BE2C (cell line): ENCODE measurements at regions not wholly inside any gene's neighbourhood (a gene's known extent, or its start where the extent isn't known, plus 50 kb on each side); places are given as distances from the start of the nearest gene placed in this dataset.

Experiments
- DNase-seq: peaks from one replicate; pipeline ENCODE4 v3.0.0-alpha.2; 2020
- H3K27me3 ChIP-seq: fragments of 250-450 bp; sonication (Bioruptor Pico); 2 replicates; pipeline ENCODE4 v1.5.1; 2020; ENCODE audit warnings: mild to moderate bottlenecking
- H3K36me3 ChIP-seq: fragments of 250-450 bp; sonication (Bioruptor Pico); 2 replicates; pipeline ENCODE4 v1.5.1; 2020; ENCODE audit warnings: mild to moderate bottlenecking
- H3K4me1 ChIP-seq: fragments of 250-450 bp; sonication (Bioruptor Pico); 2 replicates; pipeline ENCODE4 v1.5.1; 2020
- H3K4me3 ChIP-seq: 2 replicates; pipeline ENCODE4 v1.5.1; 2011; ENCODE audit warnings: low read depth, low read length
- H3K9me3 ChIP-seq: fragments of 250-450 bp; sonication (Bioruptor Pico); 2 replicates; pipeline ENCODE4 v1.5.1; 2020
- TF ChIP-seq, protein P1 (sequence below): IDR thresholded peaks from 2 replicates; pipeline ENCODE4 v1.5.1; 2012; ENCODE audit warnings: mild to moderate bottlenecking, low read depth, low read length

DNA sequence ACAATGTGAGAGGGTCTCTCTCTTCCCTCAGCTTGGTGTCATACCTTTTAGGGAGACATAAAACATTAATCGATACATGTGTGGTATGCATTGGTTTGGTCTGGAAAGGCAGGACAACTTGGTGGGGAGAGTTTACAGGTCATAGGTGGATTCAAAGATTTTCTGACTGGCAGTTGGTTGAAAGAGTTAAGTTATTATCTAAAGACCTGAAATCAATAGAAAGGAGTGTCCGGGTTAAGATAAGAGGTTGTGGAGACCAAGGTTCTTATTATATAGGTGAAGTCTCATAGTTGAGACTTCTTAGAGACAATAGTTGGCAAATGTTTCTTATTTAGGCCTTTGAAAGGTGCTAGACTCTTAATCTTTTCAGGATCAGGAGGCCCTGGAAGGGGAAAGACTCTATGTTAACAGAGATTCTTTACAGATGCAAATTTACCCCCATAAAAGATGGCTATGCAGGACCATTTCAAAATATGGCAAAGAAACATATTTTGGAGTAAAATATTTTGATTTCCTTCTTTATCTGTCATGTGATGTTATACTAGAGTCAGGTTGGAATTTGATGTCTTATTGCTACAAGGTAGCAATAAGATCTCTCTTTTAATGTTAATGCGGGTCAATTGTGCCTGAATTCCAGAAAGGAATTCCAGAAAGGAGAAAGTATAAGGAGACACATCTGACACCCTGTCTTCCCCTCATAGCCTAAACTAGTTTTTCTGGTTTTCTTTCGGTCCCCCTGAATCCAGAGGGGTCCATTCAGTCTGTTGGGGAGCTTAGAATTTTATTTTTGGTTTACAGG, 59.2 kb upstream of the RCBTB2 start:
- Histone ChIP-seq H3K9me3 (no peaks in the 10 kb centered on the region; the same call in 1 of the 2 replicates), H3K27me3 (no peaks in the 10 kb centered on the region), H3K4me1 (peaks cover 4% of the 10 kb centered on the region; the same call in 1 of the 2 replicates), H3K4me3 (no peak overlapping the region), H3K36me3 (no peaks in the 10 kb centered on the region)
- DNase-seq, result no peak
- TF ChIP-seq, protein P1, sequence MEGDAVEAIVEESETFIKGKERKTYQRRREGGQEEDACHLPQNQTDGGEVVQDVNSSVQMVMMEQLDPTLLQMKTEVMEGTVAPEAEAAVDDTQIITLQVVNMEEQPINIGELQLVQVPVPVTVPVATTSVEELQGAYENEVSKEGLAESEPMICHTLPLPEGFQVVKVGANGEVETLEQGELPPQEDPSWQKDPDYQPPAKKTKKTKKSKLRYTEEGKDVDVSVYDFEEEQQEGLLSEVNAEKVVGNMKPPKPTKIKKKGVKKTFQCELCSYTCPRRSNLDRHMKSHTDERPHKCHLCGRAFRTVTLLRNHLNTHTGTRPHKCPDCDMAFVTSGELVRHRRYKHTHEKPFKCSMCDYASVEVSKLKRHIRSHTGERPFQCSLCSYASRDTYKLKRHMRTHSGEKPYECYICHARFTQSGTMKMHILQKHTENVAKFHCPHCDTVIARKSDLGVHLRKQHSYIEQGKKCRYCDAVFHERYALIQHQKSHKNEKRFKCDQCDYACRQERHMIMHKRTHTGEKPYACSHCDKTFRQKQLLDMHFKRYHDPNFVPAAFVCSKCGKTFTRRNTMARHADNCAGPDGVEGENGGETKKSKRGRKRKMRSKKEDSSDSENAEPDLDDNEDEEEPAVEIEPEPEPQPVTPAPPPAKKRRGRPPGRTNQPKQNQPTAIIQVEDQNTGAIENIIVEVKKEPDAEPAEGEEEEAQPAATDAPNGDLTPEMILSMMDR, result no peak

DNA sequence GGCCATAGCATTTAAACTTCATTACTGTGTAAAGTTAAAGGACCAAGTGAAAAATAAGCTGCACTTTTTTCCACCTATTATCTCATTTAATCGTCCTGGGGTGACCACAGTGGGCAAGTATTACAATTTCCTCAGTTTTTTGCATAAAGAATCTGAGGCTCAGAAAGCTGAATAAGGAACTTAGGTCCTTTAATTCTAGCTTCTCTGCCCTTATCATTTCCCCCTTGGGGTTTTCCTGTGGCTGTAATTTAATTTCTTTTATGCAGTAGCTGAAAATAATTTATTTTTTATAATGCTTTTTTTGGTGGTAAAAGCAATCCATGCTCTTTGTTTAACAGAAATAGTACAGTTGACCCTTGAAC, 59.8 kb upstream of the RCBTB2 start:
- no peaks in the 10 kb centered on the region for H3K27me3 ChIP-seq
- TF ChIP-seq, protein P1, result no peak
- DNase-seq, result no peak
- H3K4me3 ChIP-seq, result no peak overlapping the region
- H3K9me3 ChIP-seq, result no peaks in the 10 kb centered on the region; the same call in 1 of the 2 replicates
- peaks cover 4% of the 10 kb centered on the region; the same call in 1 of the 2 replicates for H3K4me1 ChIP-seq
- no peaks in the 10 kb centered on the region for H3K36me3 ChIP-seq

- Histone ChIP-seq H3K4me3 (no peak overlapping the region), H3K27me3 (no peaks in the 10 kb centered on the region), H3K9me3 (no peaks in the 10 kb centered on the region; the same call in 1 of the 2 replicates), H3K4me1 (peaks cover 4% of the 10 kb centered on the region; the same call in 1 of the 2 replicates), H3K36me3 (no peaks in the 10 kb centered on the region)
- DNase-seq, result no peak
- TF ChIP-seq, protein P1, result no peak
These were observed 60.2 kb upstream of the CYSLTR2 start for GRCh38 chr13:48593536-48593935.

DNA sequence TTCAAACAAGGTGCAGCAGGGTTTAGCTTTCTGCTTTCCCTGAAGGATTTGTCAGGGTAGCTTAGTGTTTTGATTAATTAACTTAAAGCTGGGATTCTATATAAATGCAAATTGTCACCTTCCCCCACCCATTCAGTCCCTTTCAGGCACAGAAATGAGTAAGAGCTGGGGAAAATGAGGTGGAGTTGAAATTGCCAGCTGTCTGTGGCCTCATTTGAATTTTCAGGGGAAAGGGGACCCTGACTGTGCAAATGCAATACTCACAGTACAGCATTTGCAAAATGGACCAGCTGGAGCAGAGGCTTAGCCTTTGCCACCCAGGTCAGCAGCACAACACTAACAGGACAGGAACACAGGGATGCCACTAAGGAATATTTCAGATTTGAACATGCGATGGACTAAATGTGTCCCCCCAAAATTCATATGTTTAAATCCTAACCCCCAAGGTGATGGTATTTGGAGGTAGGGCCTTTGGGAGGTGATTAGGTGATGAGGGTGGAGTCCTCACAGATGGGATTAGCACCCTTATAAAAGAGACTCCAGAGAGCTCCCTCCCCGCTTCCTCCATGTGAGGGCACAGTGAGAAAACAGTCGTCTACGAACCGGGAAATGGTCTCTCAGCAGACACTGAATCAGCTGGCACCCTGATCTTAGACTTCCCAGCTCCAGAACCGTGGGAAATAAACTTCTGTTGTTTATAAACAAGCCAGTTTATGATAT, 59.5 kb upstream of the CYSLTR2 start:
- DNase-seq, result no peak
- Histone ChIP-seq H3K4me1 (peaks cover 4% of the 10 kb centered on the region; the same call in 1 of the 2 replicates), H3K4me3 (no peak overlapping the region), H3K9me3 (no peaks in the 10 kb centered on the region; the same call in 1 of the 2 replicates), H3K27me3 (no peaks in the 10 kb centered on the region), H3K36me3 (no peaks in the 10 kb centered on the region)
- TF ChIP-seq, protein P1, result no peak

GRCh38 chr13:48595431-48596429, 58.0 kb upstream of the CYSLTR2 start:
- Histone ChIP-seq H3K4me1 (peaks cover 6% of the 10 kb centered on the region), H3K27me3 (no peaks in the 10 kb centered on the region), H3K36me3 (no peaks in the 10 kb centered on the region), H3K9me3 (no peaks in the 10 kb centered on the region; the same call in 1 of the 2 replicates), H3K4me3 (no peak overlapping the region)
- DNase-seq, result peak; percentile 76
- TF ChIP-seq, protein P1, result peak; percentile 95
